ENCODE measurements at regions not wholly inside any gene's neighbourhood (a gene's known extent, or its start where the extent isn't known, plus 50 kb on each side); places are given as distances from the start of the nearest gene placed in this dataset.
A peak's percentile ranks its signal among the peaks of the same experiment; 100 is the strongest.

DNA sequence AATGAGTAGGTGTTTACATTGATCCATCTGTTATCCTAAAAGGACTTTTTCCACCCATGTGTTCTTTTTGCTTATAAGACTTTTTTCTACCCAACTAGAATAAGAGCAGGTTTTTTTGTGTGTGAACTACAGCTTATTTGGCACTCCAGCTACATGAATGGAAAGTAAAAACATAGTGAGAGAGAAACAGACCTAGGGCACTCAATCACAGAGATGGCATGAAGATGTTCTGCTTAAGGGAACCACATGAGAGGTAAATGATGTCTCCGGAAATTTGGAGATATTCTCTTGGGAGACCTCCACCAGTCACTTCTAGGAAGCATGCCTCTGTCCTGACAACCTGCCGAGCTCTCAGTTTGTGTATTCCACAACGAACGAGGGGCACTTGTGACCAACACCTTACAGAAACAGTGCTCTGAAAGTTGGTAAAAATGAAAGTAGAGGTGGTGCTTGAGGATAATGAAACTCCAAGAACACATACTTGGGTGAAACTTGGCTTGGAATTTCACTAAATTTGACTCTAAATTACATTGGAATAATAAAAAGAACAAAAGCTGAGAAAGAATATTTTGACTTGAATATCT lies 788.4 kb upstream of the GALNTL6 start:
- in situ Hi-C loops (cut with HindIII; ENCODE audit: low pct_unique_long_range_greater_than_20kb, low sequenced_read_pairs) = no loop called here
- DNase-seq (ENCODE audit: low read depth in 1 of 2, low spot score in 1 of 2) = no peak
- no peak for TF ChIP-seq JUND (IDR thresholded peaks at IDR 0.05; ENCODE audit: low read depth)

DNA sequence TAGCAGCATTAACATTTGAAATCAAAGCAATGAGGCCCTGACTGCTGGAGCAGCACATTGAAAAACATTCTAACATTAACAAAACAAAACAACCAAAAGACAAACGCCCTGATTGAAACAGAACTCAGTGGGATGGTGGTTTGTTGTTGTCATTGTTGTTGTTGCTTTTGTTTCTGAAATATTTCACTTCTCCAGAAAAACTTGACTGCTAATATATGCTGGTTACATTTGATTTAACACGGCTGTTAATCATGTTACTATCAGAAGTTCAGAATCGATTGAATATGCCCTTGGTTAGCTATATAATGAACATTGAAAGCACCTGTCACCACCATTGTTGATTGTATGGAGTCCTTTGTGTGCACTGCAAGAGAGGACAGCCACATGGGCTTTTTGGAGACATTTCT lies 790.4 kb upstream of the GALNTL6 start:
- no peak for TF ChIP-seq JUND (IDR thresholded peaks at IDR 0.05; ENCODE audit: low read depth)
- DNase-seq (ENCODE audit: low read depth in 1 of 2, low spot score in 1 of 2) = no peak
- in situ Hi-C loops (cut with HindIII; ENCODE audit: low pct_unique_long_range_greater_than_20kb, low sequenced_read_pairs) = no loop called here

DNA sequence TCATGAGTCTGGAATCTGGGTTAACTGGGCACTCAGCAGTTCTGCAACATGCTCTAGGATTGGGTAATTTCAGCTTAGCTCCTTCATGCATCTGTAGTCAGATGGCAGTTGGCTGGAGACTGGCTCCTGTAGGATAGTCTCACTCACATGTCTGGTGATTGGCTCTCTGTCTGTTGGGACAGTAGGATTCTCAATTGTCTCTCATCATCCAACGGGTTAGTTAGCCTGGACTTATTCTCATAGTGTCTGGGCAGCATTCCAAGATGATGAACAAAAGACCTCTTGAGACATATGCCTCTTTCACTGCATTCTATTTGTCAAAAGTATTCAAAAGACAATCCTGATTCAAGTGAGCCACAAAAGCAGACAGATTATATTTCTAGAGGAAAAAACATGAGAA lies 795.6 kb upstream of the GALNTL6 start:
- no peak for TF ChIP-seq JUND (IDR thresholded peaks at IDR 0.05; ENCODE audit: low read depth)
- in situ Hi-C loops (cut with HindIII; ENCODE audit: low pct_unique_long_range_greater_than_20kb, low sequenced_read_pairs) = no loop called here
- DNase-seq (ENCODE audit: low read depth in 1 of 2, low spot score in 1 of 2) = no peak

DNA sequence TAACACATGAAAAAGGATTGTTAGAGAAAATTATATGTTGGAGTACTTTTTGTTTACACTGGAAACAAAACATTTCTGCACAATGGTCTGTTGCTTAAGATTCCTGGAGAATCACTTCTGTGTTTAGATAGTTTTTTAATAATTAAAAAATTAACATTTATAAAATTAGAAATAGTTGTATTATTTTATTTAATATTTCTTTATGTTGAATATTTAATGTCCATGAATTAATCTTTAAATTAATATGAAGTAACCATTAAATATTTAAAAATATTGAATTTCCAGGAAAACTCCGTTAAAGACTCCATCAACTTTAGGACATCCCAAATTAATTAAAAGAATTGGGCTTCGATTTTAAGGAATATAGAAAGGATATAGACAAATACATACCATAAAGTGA lies 797.1 kb upstream of the GALNTL6 start:
- in situ Hi-C loops (cut with HindIII; ENCODE audit: low pct_unique_long_range_greater_than_20kb, low sequenced_read_pairs) = no loop called here
- TF ChIP-seq JUND (IDR thresholded peaks at IDR 0.05; ENCODE audit: low read depth) = no peak
- no peak for DNase-seq (ENCODE audit: low read depth in 1 of 2, low spot score in 1 of 2)

DNA sequence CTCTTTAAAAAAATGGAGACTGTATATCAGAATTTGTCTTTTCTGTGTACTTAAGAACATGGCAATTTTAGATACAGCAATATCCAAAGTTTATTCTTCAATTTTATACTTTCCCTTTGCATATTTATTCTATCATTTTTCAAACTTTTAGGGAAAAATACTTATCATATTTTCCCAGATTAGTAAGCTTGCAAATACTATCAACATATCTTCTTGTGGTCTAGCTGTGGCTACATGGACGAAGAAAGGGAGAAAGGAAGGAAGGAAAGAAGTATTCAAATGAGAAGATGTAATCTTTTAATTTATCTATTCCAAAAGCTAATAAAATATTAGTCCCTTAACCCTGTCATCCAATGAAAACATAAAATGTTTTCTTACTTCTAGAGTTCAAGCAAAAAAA lies 797.8 kb upstream of the GALNTL6 start:
- in situ Hi-C loops (cut with HindIII; ENCODE audit: low pct_unique_long_range_greater_than_20kb, low sequenced_read_pairs) = no loop called here
- no peak for DNase-seq (ENCODE audit: low read depth in 1 of 2, low spot score in 1 of 2)
- no peak for TF ChIP-seq JUND (IDR thresholded peaks at IDR 0.05; ENCODE audit: low read depth)

DNA sequence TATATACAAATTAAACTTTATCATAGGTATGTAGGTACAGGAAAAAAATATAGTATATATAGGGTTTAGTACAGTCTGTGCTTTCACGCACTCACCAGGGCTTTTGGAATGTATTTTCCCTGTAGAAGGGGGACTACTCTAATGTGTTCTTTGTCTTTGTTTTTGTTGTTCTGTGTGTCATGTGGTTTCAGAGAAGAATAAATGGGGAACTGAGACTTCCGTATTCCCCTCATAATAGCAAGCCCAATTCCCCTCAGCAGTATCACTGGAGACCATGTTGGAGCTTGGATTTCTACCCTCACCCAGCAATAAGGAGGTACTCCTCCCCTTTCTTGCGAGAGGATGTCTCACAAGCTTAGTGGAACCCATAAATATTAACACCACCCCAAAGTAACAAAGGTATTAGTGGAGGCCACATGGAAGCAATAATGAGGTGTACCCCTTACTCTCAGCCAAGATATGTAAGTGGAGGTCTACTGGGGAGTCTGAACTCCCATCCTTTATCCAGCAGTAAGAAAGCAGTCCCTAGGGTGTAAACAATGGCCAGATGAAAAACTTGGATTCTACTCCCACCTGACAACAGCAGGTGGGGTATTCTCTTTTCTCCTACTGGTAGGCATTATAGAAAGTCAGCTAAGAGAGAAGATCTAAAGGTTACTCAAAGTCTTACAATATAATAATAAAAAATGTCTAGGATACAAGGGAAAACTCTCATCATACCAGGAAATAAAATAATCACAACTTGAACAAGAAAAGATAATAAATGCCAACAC lies 805.4 kb upstream of the GALNTL6 start:
- TF ChIP-seq JUND (IDR thresholded peaks at IDR 0.05; ENCODE audit: low read depth) = no peak
- DNase-seq (ENCODE audit: low read depth in 1 of 2, low spot score in 1 of 2) = no peak
- in situ Hi-C loops (cut with HindIII; ENCODE audit: low pct_unique_long_range_greater_than_20kb, low sequenced_read_pairs) = no loop called here

DNA sequence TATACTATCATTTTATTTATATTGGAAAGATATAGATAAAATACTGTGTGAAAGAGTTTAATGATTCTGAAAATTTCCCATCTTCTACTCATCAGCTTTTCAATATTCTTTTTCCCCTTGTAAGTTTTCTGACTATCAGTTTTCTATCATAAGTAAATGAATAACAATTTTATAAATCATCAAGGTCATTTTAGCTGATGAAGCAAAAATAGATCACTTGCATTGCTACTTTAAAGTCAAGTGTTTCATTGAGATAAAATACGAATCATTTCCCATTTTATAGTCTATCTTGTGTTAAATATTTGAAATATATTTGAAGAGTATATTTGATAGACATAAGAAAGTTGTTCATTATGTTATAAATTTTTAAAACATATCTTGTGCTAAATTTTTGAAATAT lies 811.0 kb upstream of the GALNTL6 start:
- DNase-seq (ENCODE audit: low read depth in 1 of 2, low spot score in 1 of 2) = no peak
- TF ChIP-seq JUND (IDR thresholded peaks at IDR 0.05; ENCODE audit: low read depth) = no peak
- in situ Hi-C loops (cut with HindIII; ENCODE audit: low pct_unique_long_range_greater_than_20kb, low sequenced_read_pairs) = no loop called here

DNA sequence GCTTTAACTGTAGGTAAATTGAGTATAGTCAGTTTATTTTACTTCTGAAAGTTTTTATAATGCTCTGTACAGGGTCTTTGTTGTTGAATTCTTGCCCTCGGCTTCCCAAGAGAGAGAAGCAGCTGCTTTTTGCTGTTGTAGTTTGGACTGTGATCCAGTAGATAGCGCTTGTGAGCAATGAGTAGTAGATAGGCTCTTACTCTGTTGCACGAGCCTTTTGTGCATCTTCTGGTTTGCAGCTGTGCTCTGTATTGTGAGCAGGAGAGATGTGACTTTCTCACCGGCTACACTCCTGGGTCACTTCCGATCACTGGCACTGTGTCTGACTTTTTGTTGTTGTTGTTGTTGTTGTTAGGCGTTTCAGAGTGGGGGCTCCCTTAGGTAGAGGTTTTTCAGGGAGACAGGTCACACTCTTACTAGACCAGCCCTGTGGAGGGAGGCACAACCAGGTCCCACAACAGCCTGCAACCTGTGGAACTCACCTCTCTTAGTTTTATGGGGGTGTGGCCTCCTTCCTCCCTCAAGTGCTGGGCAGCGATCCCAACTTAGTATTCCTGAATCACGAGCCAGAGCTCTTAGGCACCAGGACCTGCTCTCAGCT lies 822.1 kb upstream of the GALNTL6 start:
- no peak for TF ChIP-seq JUND (IDR thresholded peaks at IDR 0.05; ENCODE audit: low read depth)
- in situ Hi-C loops (cut with HindIII; ENCODE audit: low pct_unique_long_range_greater_than_20kb, low sequenced_read_pairs) = no loop called here
- DNase-seq (ENCODE audit: low read depth in 1 of 2, low spot score in 1 of 2) = peak; percentile 3 to 68

DNA sequence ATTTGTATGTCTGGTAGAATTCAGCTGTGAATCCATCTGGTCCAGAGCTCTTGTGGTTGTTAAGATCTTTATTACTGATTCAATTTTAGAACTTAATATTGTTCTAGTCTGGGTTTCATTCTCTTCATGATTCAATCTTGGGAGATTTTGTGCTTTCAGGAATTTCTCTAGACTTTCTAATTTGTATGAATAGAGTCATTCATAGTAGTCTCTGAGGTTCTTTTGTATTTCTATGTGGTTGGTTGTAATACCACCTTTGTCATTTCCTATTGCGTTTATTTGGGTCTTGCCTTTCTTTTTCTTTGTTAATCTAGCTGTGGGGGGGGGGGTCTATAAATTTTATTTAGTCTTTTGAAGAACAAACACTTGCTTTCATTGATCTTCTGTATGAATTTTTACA lies 824.8 kb upstream of the GALNTL6 start:
- no peak for DNase-seq (ENCODE audit: low read depth in 1 of 2, low spot score in 1 of 2)
- TF ChIP-seq JUND (IDR thresholded peaks at IDR 0.05; ENCODE audit: low read depth) = no peak
- in situ Hi-C loops (cut with HindIII; ENCODE audit: low pct_unique_long_range_greater_than_20kb, low sequenced_read_pairs) = no loop called here

DNA sequence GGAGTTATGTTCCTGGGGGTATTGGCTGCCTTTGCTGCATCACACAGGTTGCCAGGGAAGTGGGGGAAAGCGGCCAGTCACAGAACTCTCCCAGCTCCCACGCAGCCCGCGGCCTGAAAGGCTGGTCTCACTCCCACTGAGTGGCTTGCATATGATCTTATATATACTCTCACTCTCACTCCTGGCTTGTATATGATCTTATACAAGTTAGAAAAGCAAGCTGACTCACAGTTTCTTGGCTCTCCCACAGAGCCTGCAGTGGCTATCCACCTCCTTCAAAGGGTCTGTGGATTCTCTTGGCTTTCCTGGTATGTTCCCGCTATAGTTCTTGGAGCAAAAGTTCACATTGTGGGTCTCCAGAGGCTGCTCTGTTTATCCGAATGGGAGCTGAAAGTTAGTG lies 833.5 kb upstream of the GALNTL6 start:
- DNase-seq (ENCODE audit: low read depth in 1 of 2, low spot score in 1 of 2) = peak in 1 of 2 experiments; percentile 1
- TF ChIP-seq JUND (IDR thresholded peaks at IDR 0.05; ENCODE audit: low read depth) = no peak
- in situ Hi-C loops (cut with HindIII; ENCODE audit: low pct_unique_long_range_greater_than_20kb, low sequenced_read_pairs) = no loop called here

DNA sequence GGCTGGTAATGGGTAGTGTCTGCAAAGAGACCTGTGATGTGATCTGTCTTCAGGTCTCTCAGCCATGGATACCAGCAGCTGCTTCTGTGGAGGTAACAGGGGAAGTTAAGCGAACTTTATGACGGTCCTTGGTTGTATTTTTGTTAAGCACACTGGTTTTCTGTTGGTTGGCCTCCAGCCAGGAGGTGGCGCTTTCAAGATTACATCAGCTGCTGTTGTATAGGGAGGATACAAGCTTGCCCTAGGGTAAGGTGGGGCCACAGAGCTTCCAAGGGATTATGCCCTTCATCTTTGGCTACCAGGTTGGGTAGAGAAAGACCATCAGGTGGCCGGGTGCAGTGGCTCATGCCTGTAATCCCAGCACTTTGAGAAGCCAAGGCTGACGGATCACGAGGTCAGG lies 834.2 kb upstream of the GALNTL6 start:
- no peak for DNase-seq (ENCODE audit: low read depth in 1 of 2, low spot score in 1 of 2)
- no peak for TF ChIP-seq JUND (IDR thresholded peaks at IDR 0.05; ENCODE audit: low read depth)
- in situ Hi-C loops (cut with HindIII; ENCODE audit: low pct_unique_long_range_greater_than_20kb, low sequenced_read_pairs) = no loop called here

DNA sequence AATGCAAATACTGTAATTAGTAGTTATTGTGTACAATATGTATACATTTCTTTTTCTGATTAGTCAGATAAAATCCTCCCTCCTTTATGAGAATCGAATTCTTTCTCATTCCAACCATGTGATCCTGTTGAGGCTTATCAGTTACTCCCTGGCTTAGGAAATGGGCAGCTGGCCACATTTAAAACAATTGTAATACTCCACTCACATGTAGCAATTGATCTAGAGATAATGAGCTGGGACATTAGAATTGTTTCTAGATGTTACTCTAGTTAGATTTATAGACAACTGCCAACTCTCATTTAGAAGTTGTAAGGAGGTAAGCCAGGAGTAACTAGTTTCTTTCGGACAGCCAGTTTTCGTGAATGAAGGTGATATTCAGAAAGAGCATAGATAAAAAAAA lies 859.3 kb upstream of the AADAT start:
- no peak for DNase-seq (ENCODE audit: low read depth in 1 of 2, low spot score in 1 of 2)
- in situ Hi-C loops (cut with HindIII; ENCODE audit: low pct_unique_long_range_greater_than_20kb, low sequenced_read_pairs) = no loop called here
- TF ChIP-seq JUND (IDR thresholded peaks at IDR 0.05; ENCODE audit: low read depth) = no peak

DNA sequence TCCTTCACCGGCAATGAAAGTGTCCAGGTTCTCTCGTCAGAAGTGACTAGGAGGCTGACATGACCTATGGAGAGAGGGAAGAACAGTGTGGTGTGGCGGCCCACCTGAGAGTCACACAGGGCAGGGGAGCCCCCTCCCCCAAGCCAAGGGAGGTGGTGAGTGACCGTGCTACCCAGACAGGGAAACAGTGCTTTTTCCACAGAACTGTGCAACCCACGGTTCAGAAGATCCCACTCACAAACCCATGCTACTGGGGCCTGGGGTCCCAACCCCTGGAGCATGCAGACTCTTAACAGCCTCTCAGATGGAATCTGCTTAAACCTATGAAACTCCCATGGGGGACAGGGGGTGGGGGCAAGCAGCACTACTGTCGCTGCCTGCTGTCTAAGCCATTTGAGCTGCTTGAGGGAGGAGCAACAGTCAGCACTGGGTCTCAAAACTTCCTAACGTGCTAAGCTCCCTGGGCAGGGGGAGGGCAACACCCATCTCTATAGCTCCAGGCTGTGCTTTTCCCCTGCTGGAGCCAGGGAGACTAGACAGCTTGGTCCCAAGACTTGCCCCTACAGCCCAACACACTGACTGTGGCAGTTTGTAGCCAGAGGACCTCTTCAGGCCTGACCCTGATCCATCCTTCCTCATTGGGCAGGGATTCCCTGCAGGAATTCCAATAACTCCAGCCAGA lies 850.4 kb upstream of the AADAT start:
- no peak for TF ChIP-seq JUND (IDR thresholded peaks at IDR 0.05; ENCODE audit: low read depth)
- no peak for DNase-seq (ENCODE audit: low read depth in 1 of 2, low spot score in 1 of 2)
- in situ Hi-C loops (cut with HindIII; ENCODE audit: low pct_unique_long_range_greater_than_20kb, low sequenced_read_pairs) = no loop called here
